ENCODE measurements at regions not wholly inside any gene's neighbourhood (a gene's known extent, or its start where the extent isn't known, plus 50 kb on each side); places are given as distances from the start of the nearest gene placed in this dataset.

DNA sequence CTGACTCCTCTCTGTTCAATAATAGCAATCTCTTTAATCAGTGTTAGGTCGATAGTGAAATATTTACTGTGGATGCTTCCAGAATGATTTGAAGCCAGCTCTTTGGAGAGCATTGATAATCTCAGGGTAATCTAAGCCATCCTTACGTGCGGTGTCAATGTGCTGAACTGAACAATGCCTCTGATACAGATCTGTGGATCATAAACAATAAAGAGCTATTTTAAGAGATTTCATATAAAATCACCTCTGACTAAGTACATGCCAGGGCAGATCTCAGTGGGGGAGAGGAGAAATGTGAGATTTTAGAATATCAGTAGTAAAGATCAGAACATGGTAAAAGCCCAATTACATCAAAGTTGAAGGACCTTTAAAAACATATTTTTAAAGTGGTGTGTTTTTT is 319.3 kb upstream of the GBE1 start:
- no peak for DNase-seq

GRCh38 chr3:82080261-82080660 is 318.8 kb upstream of the GBE1 start:
- no peak for DNase-seq

GRCh38 chr3:82079335-82079890 is 318.0 kb upstream of the GBE1 start:
- DNase-seq: no peak

- DNase-seq: no peak
Measured at GRCh38 chr3:82078246-82078645, 316.8 kb upstream of the GBE1 start.

- no peak for DNase-seq
Measured at GRCh38 chr3:82067420-82067819, 306.0 kb upstream of the GBE1 start.

DNA sequence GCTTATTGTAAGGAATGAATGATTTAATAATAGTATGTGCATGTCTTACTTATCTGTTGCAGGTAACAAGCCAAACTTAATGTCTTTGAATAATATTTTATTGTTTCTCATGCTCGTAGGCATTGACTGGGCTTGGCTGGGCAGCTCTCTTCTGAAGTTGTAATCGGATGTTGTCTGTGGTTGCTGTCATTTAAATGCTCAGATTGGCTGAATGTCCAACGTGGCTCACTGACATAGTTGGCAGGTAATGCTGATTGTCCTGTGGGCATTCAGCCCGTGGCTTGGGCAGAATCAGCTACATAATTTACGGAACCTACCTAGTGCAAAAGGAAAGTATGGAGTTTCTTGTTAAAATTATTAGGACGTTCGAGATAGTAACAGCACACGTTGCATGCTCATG is 297.4 kb upstream of the GBE1 start:
- no peak for DNase-seq

GRCh38 chr3:82055792-82056191 is 294.3 kb upstream of the GBE1 start:
- DNase-seq: no peak

DNA sequence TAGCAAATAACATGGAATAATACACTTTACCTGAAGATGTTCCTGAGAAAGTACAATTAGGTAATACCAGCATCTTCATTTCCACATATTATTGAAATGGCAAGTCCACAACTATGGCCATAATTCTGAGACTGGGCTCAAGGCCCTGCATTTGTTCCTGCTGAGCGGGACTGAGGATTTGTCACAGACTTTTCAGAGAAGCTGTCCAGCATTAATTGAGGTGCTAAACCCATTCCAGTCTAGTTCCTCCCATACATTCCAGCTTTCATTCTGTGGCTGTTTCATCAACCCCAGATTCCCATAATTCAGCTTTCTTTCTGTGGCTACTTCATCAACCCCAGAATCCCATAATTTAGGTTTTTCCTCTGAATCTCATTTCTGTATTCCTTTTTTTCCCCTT is 293.4 kb upstream of the GBE1 start:
- DNase-seq: no peak

GRCh38 chr3:82053236-82053635 is 291.8 kb upstream of the GBE1 start:
- no peak for DNase-seq

DNA sequence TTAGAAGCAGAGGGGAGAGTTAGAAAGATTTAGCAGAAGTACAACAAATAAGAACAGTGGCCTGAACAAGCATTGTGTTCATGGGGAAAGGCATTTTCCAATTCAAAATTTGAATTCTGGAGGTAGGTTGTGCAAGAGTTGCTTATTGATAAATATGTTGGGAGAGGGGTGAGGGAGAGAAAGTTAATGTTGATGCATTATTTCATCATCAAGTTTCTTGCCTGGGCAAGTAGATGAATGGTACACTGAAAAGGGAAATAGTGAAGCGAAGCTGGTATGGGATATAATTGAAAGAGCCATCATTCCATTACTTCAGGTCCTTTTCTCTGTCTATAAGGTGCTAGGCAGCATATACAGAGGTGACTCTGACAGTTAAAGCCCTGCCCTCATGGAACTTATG is 288.9 kb upstream of the GBE1 start:
- DNase-seq: no peak

- DNase-seq: no peak
Measured at GRCh38 chr3:82048711-82049110, 287.3 kb upstream of the GBE1 start.

GRCh38 chr3:82044930-82045705 is 283.7 kb upstream of the GBE1 start:
- no peak for DNase-seq

- DNase-seq: no peak
Measured at GRCh38 chr3:82038556-82038955, 277.1 kb upstream of the GBE1 start.

DNA sequence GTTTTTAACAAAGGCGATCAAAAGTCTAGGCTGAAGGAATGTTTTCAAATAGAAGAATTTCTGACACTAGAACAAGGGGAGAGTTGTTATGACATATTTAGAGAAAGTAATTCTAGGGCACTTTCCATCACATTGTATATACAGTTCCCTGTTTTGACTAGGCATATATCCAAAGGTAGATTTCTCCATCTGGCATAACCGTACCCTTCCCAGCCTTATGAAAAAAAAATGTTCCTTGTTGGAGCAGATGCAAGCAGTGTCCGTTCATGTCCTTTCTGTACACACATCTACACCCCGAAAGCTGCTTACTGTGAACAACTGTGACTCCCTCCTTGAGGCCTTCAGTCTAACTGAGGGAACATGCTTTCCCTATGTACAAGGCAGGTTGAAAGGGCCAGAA is 271.7 kb upstream of the GBE1 start:
- no peak for DNase-seq

- no peak for DNase-seq
Measured at GRCh38 chr3:82031596-82031995, 270.2 kb upstream of the GBE1 start.

GRCh38 chr3:82030916-82031315 is 269.5 kb upstream of the GBE1 start:
- DNase-seq: no peak

DNA sequence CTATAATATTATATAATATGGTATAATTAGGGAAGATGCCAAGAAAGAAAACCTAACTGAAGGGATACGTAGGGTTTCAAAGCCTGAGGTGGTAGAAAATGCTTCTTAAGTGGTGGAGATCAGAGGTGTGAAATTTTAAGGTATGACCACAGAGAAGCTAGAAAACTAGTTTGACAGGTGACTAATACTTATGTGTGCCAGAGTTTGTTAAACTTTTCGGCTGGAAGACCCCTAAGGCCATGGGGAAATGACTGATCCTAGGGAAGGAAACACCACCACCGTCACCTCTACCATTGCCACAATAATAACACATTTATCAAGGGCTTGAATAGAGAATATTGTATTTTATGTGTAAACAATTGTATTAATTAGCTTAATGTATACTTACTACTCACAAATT is 261.4 kb upstream of the GBE1 start:
- no peak for DNase-seq

DNA sequence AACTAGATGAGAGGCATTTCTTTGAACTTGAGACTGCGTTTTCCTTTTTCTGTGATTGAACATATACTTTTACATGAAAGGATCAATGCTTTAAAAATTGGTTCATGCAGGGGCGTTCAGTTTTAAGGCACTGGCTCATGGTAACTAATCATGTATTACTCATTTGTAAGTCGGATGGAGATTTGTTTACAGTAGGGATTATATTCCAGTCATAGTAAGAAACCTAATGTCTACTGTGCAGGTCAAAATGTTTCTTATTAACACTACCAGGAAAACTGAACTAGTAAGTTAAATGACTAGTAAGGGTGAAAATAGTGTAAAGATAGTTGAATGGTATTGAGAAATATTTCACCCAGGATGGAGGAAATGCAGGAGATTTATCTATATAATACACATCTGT is 258.8 kb upstream of the GBE1 start:
- DNase-seq: no peak

- no peak for DNase-seq
Measured at GRCh38 chr3:82015241-82015640, 253.8 kb upstream of the GBE1 start.

DNA sequence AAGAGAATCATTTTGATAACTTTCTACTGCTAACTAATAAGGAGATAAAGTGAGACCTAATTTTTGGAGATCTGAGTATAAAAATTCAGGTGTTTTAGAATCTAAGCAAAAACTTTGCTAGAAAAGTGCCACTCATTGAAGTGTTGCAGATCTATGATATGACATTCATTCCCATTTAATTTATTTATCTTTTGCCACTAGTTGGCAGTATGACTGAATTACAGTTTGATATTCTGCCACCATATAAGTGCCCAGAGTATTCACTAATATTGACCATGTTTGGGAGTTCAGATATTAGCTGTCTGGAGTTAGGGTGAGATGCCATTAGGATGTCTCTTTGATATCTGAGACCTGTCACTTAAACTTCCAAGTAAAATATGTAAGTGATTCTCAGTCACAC is 251.3 kb upstream of the GBE1 start:
- no peak for DNase-seq

- no peak for DNase-seq
Measured at GRCh38 chr3:82011336-82011735, 249.9 kb upstream of the GBE1 start.

DNA sequence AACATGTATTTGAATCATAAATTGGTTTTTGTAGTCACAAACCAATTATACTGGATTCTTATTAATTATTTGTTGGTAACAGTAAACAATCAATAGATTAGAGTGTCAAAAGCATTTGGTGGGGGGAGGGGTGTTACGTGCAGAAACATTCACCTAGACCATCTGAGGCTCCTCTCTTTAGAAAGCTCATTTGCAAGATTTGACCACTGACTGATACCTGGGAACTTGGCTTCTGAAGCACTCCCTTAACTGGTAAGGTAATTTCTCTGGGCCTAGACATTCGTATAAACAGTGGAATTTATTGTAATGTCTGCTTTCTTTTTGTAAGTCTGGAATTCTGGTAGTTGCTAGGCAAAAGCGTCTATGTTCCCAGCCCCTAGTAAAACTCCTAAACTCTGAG is 243.8 kb upstream of the GBE1 start:
- DNase-seq: no peak

GRCh38 chr3:82004266-82004665 is 242.8 kb upstream of the GBE1 start:
- DNase-seq: no peak

GRCh38 chr3:82002986-82003642 is 241.7 kb upstream of the GBE1 start:
- DNase-seq: no peak

Measured in T-helper 9 cell (primary cell).